D341Med (cell line): ENCODE measurements at regions not wholly inside any gene's neighbourhood (a gene's known extent, or its start where the extent isn't known, plus 50 kb on each side); places are given as distances from the start of the nearest gene placed in this dataset.
"Not testable (repeated sequence)": the region's sequence is repeated elsewhere in the genome, so short reads cannot be mapped to it uniquely, and the experiment has no call there.

Source experiments
- DNase-seq: peaks from one replicate; pipeline ENCODE4 v3.0.0; 2012; ENCODE audit warnings: low spot score

- DNase-seq = no peak
Observed at GRCh38 chr11:87635001-87635400, 540.2 kb downstream of the RAB38 start.

DNA sequence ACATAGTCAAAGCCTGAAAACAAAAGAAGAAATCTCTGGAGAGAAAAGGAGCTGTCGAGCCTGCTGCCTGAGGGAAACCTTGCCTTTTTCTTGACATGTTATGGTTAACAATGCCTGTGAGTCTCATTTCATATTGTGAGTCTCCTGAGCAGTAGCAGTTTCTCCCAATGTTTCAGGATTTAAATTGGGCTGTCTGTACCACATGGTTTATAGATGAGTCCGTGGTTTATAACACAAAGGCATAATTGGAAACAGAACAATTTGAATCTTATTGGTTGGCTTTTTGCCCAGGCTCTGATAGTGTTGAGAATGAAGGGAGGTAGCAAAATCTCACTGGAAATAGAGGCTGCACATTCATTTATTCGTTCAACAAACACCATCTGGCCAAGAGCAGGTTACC is 540.9 kb downstream of the RAB38 start:
- DNase-seq = no peak

GRCh38 chr11:87628957-87629356 is 546.3 kb downstream of the RAB38 start:
- no peak for DNase-seq

DNA sequence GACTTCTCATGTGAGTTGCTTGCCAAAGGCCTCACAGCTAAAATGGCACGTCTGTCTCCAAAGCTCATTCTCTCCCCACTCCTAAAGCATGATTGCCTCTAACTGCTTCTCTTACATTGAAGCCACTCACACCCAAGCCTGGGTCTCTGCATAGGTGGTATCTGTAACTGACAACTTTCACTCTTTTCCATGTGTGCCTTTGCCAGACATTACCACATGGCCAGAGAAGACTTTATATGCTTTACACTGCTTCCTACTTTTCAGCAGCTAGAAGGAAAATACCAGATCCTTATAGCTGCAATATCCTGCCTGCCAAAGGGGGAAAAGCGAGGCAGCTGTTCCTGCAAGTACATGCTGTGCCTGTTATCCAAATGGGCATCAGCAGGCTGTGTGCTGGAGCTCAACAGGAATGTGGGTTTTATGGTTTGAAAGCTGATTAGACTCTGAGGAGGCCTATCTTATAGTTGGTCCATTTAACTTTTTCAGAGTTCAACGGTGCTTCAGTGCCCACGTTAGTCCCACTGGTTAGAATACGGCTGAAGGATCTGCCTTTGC is 547.1 kb downstream of the RAB38 start:
- DNase-seq = no peak

- DNase-seq = not testable (repeated sequence)
Observed at GRCh38 chr11:87623531-87624365, 551.5 kb downstream of the RAB38 start.

DNA sequence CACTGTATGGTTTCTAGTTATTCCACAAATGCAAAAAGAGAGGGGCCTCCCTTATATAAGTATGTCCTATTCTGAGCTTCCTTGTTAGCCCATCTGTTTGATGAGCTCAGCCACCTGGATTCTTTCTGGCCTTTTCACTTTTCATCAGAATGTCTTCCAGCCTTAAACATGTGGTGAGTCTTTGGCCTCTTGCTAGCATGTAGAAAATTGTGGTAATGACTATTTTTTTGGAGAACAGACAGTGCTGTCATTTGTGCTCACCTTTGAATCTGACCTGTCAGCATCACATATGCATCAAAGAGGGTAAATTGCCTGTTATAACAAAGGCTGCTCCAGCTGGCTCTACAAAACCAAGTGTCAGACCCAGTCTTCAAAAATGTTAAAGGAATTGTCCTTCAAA is 558.7 kb downstream of the RAB38 start:
- DNase-seq = no peak

- DNase-seq = no peak
Observed at GRCh38 chr11:87604350-87604749, 566.6 kb downstream of the TMEM135 start.

DNA sequence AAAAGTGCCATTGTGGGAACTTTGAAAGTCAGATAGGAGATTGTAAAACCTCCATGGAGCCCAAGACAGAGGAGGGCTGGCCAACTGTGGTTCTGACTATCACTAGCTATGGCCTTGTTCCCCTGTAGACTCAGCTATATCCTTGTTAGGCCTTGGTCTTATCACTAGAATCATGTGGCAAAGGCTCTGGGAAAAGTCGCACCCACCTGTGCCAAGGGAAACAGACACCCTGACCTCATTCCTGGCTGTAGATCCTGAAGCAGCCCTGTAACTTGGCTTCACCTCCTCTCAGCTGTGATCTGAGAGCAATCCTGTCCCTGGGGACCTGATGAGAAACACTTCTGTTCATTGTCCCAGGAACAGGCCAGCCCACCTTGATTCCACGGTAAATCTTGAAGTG is 566.2 kb downstream of the TMEM135 start:
- no peak for DNase-seq

- DNase-seq = no peak
Observed at GRCh38 chr11:87602776-87603175, 565.0 kb downstream of the TMEM135 start.

GRCh38 chr11:87600938-87601337 is 563.2 kb downstream of the TMEM135 start:
- DNase-seq = no peak

DNA sequence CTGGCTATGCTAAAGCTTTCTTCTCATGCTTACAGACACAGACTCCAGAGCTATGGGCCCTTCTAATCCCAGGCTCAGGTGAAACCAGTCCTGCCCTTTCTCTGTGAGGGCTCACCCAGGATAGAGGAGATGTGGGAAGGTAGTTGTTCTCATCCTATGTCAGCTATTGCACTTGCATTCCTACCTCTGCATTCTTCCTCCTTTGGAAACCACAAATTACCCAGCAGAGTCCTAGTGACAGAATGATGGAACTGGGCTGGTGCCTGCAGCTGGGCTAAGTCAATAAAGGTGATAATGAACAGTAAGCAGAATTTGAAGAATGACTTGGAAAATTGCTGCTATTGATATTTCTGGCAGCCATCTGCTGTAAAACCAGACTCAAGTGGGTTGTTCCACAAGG is 560.0 kb downstream of the TMEM135 start:
- DNase-seq = no peak

- no peak for DNase-seq
Observed at GRCh38 chr11:87596176-87596575, 558.4 kb downstream of the TMEM135 start.

- DNase-seq = no peak
Observed at GRCh38 chr11:87589082-87589481, 551.3 kb downstream of the TMEM135 start.

- not testable (repeated sequence) for DNase-seq
Observed at GRCh38 chr11:87585613-87586012, 547.9 kb downstream of the TMEM135 start.

- no peak for DNase-seq
Observed at GRCh38 chr11:87583931-87584330, 546.2 kb downstream of the TMEM135 start.

GRCh38 chr11:87575088-87575487 is 537.4 kb downstream of the TMEM135 start:
- DNase-seq = no peak

DNA sequence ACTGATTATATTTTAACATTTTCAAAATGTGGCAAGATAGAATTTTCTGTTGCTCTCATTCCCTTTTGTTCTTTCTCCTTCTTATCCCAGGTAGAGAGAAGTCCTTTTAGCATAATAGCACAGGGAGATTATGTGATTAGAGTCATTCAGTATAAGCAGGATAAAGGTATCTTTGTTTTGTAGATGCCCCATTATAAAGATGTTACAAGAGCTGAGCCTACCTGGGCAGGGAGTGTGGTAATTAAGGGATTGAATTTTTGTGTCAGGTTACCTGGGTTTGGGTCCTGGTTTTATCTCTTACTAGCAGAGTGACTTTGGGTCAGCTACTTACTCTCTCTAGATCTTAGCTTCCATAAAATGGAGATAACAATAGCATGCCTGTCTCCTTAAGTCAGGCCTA is 536.5 kb downstream of the TMEM135 start:
- no peak for DNase-seq

DNA sequence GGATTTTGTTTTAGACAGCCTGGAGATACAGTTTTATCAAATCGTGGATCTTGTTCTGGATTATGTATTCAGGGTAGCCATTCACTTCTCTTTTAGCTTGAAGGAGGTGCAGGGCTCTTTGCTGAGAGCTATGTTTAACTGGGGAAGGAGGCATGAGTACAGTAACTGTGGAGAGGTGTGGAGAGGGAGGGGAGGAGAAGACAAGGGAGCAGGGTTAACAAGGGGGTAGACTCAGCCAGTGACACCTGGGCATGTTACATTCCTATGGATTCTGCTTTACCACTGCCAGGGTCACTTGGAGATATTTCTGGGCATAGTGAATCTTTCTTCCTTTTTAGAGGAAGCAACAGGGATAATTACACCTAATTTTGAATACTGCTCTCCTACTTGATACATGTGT is 536.0 kb downstream of the TMEM135 start:
- DNase-seq = no peak

DNA sequence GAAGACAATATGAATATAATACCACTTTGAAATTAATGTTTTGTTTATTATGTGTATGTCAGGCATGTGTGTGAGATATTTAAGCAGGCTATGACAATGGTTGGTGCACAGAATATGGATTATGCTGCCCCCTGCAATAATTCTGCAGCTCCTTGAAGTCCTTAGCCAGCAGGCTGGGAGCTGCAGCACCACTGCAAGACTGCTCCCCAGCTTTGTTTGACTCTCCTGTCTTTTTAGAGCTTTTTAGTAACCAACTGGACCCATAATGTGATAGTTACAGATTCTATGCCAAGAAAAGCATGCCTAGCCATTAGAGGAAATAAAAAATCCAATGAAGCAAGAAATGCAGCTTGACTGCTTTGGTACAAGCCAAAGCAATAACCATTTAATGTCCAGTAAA is 535.1 kb downstream of the TMEM135 start:
- DNase-seq = no peak

DNA sequence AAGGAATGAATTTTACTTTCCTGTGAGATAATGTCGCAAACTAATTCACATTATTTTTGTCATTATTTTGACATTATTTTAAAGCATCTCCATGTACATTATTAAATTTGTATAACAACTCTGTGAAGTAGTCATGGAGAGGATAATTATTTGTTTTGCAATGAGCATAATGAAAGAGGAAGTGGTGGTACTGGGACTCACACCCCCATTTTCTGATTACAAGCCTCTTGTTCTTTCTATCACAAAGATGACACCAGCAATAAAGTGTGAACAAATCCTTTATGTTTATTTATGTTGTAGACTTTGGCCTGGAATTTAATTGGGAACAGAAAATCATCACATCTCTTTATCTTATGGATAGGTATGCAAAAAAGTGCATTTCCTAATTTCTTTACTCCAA is 522.6 kb downstream of the TMEM135 start:
- no peak for DNase-seq

DNA sequence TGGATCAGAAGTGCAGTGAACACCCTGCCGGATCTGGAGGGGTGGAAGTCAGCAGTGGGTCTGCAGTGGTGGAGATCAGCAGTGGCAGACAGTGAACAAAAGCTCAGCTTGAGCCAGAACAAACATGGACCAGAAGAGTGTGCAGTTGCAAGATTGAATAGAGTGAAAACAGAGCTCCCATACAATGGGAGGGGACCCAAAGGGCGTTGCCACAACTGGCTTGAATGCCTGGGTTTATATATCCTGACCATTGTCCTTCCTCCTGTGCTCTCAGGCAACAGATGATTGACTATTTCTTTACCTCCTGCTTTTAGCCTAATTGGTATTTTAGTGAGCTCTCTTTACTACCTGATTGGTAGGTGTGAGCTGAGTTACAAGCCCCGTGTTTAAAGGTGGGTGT is 522.1 kb downstream of the TMEM135 start:
- DNase-seq = not testable (repeated sequence)

GRCh38 chr11:87555101-87555500 is 517.4 kb downstream of the TMEM135 start:
- DNase-seq = no peak

DNA sequence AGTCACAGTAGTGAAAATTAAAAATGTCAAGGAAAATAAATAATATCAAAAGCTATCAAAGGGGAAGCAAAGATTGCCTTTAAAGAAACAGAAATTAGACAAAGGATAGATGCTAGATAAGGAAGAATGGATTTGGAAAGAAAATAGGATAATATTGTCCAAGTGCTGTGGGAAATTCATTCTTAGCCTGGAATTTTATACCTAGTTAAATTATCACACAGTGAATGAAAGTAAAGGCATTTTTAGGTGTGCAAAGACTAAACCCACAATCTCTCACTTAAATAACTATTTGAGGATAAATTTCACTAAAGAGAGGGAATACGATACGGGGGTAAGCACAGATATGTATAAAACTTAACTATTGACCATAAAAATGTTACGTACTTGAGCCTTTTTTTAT is 511.1 kb downstream of the TMEM135 start:
- no peak for DNase-seq

- no peak for DNase-seq
Observed at GRCh38 chr11:87545858-87546257, 508.1 kb downstream of the TMEM135 start.
